CD1c-positive myeloid dendritic cell (primary cell): ENCODE measurements at regions not wholly inside any gene's neighbourhood (a gene's known extent, or its start where the extent isn't known, plus 50 kb on each side); places are given as distances from the start of the nearest gene placed in this dataset.
A peak's percentile ranks its signal among the peaks of the same experiment; 100 is the strongest.

Experiments
- DNase-seq: peaks from one replicate; pipeline ENCODE4 v3.0.0-alpha.2; 2016; ENCODE audit errors: extremely low spot score

DNA sequence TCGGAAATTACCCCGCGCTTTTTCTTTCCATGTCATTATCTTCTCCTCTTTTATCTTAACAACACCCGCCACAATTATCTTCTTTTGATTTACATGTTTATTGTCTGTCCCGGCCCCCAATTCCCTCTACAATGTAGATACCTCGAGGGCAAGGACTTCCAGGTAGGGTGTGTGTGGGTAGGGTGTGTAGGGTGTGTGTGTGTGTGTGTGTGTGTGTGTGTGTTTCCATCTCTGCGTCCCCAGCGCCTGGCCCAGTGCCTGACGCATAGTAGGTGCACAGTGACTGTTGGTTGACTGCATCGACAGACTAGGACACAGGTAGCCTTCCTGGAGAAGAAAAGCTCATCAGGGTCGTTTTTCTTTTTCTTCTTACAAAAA, 103.1 kb downstream of the UCHL1 start:
- DNase-seq: no peak

DNA sequence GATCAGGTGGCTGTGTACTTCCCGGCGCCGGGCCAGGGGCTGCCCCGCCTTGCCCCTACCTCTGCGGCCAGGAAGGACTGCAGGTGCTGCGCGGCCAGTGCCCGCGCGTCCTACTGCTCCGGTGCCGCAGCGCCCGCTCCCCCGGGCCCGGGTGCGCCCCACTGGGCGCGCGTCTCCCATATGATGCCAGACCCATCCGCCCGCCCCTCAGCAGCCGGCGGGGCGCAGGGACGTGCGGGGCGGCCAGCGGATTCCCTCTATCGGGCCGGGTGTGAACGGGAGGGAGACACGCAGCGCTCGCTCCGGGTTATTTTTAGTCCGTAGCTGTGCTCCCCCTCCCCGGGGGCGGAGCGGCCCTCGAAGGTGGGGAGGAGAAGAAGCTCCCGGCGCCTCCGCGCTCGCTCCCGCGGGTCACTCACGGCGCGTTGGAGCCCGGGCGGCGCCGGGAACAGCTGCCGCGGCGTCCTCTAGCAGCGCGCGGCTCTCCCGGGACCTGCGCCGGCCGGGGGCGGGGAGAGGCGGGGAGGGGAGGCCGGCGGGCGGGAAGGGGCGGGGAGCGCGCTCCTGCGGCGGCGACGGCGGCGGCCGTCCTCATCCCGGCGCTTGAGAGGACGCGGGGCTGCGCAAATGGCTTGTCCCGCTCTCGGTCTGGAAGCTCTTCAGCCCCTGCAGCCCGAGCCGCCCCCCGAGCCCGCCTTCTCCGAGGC, 103.6 kb downstream of the UCHL1 start:
- DNase-seq: peak; percentile 28

- peak; percentile 12 for DNase-seq
These were observed 104.4 kb downstream of the UCHL1 start for GRCh38 chr4:41360921-41361793.

- peak; percentile 20 for DNase-seq
These were observed 105.2 kb downstream of the UCHL1 start for GRCh38 chr4:41361794-41362526.

GRCh38 chr4:41362621-41363383, 106.1 kb downstream of the UCHL1 start:
- DNase-seq: no peak

DNA sequence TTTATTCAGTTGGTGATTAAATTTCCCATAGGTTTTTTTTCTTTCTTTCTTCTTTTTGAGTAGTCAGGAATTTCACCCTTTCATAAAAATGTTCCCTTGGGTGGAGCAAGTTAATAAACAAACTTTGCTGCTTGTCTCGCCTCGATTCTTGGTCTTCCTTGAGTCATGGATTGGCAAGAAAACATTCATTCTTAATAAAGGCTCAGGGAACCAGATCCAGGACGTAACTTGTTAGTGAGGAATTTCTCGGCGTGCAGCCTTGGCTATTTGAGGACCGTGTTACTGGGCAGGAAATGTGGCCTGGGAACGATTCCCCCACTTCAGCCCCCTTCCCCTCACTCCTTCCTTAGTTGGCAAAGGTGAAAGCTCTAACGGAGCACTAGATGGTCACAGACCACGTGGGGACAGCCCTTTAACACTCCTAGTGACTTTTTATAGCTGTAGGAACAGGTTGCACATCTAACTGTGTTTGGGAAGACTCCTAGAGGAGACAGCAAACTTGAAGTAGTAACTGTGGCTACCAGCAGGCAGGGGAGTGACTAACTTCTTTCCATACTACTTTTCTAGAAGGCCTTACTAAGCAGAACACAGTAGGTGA, 106.8 kb downstream of the UCHL1 start:
- DNase-seq: no peak

GRCh38 chr4:41364876-41365275, 108.1 kb downstream of the UCHL1 start:
- no peak for DNase-seq

DNA sequence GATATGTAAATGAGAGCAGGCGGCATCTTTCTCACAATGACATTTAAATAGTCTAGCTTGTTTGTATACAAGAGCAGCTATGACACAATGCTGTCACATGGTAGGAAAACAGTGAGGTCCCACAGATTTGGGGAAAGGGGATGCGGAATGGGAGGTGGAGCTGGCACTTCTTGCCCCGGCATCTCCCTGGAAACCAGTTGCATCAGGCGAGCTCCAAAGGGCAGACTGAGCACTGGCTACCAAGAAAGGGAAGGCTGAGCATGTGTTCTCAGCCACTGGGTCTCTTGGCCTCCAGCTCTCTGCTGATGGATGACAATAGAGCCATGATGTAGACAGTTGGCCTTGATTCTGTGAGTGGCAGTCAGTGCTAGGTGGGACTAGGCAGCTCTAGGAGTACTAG, 109.0 kb downstream of the UCHL1 start:
- DNase-seq: no peak

DNA sequence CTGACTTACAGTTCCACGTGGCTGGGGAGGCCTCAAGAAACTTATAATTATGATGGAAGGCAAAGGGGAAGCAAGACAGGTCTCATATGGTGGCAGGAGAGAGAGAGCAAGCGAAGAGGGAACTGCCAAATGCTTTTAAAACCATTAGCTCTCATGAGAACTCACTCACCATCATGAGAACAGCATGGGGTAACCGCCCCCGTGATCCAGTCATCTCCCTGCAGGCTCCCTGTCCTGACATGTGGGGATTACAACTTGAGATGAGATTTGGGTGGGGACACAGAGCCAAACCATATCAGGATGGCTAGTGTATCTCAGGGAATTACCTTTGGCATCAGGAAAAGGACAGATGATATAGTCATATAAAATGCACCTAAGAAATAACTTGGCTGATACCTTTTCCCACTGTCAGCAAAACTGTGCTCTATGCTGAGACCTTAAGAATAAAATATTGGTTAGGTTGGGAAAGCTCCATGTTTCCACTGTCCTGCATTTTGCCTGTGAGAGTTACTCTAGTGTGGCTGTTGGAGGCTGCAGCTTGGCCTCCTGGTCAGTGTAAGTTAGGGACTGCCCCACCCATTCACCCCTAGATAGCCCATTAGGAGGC, 110.3 kb downstream of the UCHL1 start:
- no peak for DNase-seq

- DNase-seq: no peak
These were observed 113.0 kb downstream of the UCHL1 start for GRCh38 chr4:41369680-41370079.

GRCh38 chr4:41373221-41373620, 116.5 kb downstream of the UCHL1 start:
- no peak for DNase-seq

- DNase-seq: no peak
These were observed 117.8 kb downstream of the UCHL1 start for GRCh38 chr4:41374490-41374889.

DNA sequence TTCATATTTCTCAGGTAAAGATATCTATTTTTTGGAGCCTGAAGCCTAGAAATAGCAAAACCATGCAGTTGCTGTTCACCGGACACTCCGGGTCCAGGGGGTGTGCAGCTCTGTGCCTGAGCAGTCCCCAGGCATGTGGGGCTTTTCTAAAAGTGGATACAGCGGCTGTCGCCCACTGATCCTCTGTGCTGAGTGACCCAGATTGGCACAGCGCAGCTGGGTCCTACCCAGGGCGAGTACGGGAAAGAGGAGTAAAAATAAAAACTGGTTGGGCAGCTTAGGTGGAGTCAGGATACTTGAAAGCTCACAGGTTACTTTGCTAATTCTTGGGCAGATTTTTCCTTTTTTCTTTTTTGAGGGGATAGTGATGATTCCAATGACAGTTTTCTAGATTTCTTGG, 118.8 kb downstream of the UCHL1 start:
- DNase-seq: no peak

- no peak for DNase-seq
These were observed 120.5 kb downstream of the UCHL1 start for GRCh38 chr4:41377196-41377595.

DNA sequence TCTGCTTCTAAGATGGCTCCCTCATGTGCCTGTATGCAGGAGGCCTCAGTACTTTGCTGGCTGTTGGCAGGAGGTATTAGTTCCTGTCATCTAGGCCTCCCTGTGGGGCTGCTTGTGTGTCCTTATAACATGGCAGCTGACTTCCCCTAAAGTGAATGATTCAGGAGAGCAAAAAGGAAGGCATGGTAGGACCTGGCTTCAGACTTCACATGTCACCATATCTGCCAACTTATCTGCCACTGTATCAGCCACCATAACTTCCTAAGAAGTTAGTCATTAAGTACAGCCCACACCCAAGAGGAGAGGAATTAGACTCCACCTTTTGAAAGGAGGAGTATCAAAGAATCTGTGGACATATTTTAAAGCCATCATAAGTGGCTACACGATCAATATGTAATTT, 122.5 kb downstream of the UCHL1 start:
- DNase-seq: no peak

DNA sequence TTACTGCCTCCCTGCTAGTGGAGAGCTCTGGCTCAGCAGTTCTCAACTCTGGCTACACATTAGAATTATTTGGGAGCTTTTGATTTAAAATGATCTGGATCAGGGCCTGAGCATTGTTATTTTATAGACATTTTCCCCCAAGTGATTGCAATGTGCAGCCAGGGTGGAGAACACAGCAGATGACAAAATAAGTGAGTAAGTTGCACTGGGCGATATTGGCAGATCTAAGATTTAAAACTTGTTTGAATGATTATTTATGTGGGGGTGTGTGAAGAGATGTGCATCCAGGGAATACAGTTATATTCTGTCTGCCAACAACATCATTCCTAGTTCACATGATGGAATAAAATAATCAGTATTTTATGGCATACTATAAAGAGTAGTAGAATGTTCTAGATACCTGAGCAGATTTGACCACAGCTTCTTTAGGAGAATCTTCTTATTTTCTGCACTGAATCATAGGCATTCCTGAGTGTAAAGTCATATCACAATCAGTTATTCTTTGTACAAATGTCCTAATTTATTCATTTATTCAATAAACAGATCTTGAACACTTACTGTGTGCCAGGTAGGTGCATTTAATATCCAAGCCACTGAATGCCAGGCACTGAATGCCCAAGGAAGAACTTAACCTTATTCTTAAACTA, 123.9 kb downstream of the UCHL1 start:
- DNase-seq: no peak

DNA sequence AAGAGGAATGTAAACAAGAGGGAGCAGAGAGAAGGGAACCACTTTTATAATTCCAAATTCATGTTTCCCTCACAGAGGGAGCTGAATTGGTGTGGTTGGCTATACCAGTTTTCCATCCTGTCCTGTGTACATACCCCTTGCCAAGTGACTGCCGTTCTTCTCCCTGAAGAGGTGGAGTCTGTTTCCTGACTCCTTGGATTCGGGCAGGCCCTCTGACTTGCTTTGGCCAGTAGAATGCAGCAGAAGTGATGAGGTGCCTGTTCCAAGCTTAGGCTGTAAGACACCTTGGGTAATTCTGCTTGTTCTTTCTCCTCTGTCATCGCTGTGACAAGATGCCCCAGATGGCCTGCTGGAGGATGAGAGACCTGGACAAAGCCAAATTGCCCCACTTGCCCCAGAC, 124.7 kb downstream of the UCHL1 start:
- DNase-seq: no peak

GRCh38 chr4:41384992-41385391, 128.3 kb downstream of the UCHL1 start:
- DNase-seq: peak; percentile 24

GRCh38 chr4:41385481-41385880, 128.8 kb downstream of the UCHL1 start:
- DNase-seq: no peak

GRCh38 chr4:41388080-41388479, 131.4 kb downstream of the UCHL1 start:
- DNase-seq: no peak
